ENCODE measurements at regions not wholly inside any gene's neighbourhood (a gene's known extent, or its start where the extent isn't known, plus 50 kb on each side); places are given as distances from the start of the nearest gene placed in this dataset.
"Not testable (repeated sequence)": the region's sequence is repeated elsewhere in the genome, so short reads cannot be mapped to it uniquely, and the experiment has no call there.

GRCh38 chr12:30218073-30218472 is 434.3 kb upstream of the TMTC1 start:
- DNase-seq = no peak

- DNase-seq = no peak
These were observed 429.4 kb upstream of the TMTC1 start for GRCh38 chr12:30213166-30213565.

GRCh38 chr12:30211743-30212142 is 428.0 kb upstream of the TMTC1 start:
- no peak for DNase-seq

GRCh38 chr12:30203981-30204380 is 420.2 kb upstream of the TMTC1 start:
- DNase-seq = no peak

- DNase-seq = no peak
These were observed 418.9 kb upstream of the TMTC1 start for GRCh38 chr12:30202521-30203254.

- DNase-seq = no peak
These were observed 417.8 kb upstream of the TMTC1 start for GRCh38 chr12:30201301-30202160.

GRCh38 chr12:30200864-30201263 is 417.1 kb upstream of the TMTC1 start:
- no peak for DNase-seq

- DNase-seq = no peak
These were observed 413.8 kb upstream of the TMTC1 start for GRCh38 chr12:30197392-30198057.

GRCh38 chr12:30191696-30192455 is 408.1 kb upstream of the TMTC1 start:
- DNase-seq = no peak

- no peak for DNase-seq
These were observed 405.0 kb upstream of the TMTC1 start for GRCh38 chr12:30188602-30189326.

GRCh38 chr12:30187426-30187825 is 403.7 kb upstream of the TMTC1 start:
- DNase-seq = no peak

GRCh38 chr12:30181334-30181733 is 397.6 kb upstream of the TMTC1 start:
- no peak for DNase-seq

GRCh38 chr12:30180602-30181001 is 396.9 kb upstream of the TMTC1 start:
- DNase-seq = no peak

- no peak for DNase-seq
These were observed 395.2 kb upstream of the TMTC1 start for GRCh38 chr12:30178916-30179315.

- DNase-seq = peak in 1 of 56 donors; percentile 2
These were observed 386.3 kb upstream of the TMTC1 start for GRCh38 chr12:30169839-30170591.

- DNase-seq = no peak
These were observed 382.5 kb upstream of the TMTC1 start for GRCh38 chr12:30166006-30166795.

GRCh38 chr12:30164382-30165318 is 380.9 kb upstream of the TMTC1 start:
- DNase-seq = no peak

GRCh38 chr12:30156833-30157232 is 373.1 kb upstream of the TMTC1 start:
- not testable (repeated sequence) for DNase-seq
